ENCODE measurements at regions not wholly inside any gene's neighbourhood (a gene's known extent, or its start where the extent isn't known, plus 50 kb on each side); places are given as distances from the start of the nearest gene placed in this dataset.

- no peaks in the 10 kb centered on the region for H3K9me3 ChIP-seq (ENCODE audit: insufficient read depth in 2 of 2, low read depth in 1 of 2, low read length in 1 of 2)
- no peaks in the 10 kb centered on the region for H3K79me2 ChIP-seq (ENCODE audit: control insufficient read depth in 1 of 2, insufficient read depth in 2 of 2, low read length in 2 of 2)
- H4K5ac ChIP-seq (ENCODE audit: insufficient read length, low read depth, low read length), result no peak overlapping the region
- H2AFZ ChIP-seq (ENCODE audit: low read length), result no peak overlapping the region
- no peaks in the 10 kb centered on the region for H3K27me3 ChIP-seq (replicated peaks in 1 of 4; ENCODE audit: control insufficient read depth in 3 of 4, extremely low read depth in 1 of 4, insufficient read depth in 3 of 4, low read length in 3 of 4)
- DNase-seq (ENCODE audit: low read depth in 1 of 2, low spot score in 2 of 2), result no peak
- H4K20me1 ChIP-seq (replicated peaks in 1 of 2; ENCODE audit: control insufficient read depth in 1 of 2, insufficient read depth in 2 of 2, low read length in 2 of 2), result no peaks in the 10 kb centered on the region
- no peak overlapping the region for H3K9ac ChIP-seq (replicated peaks in 1 of 4; ENCODE audit: extremely low read depth in 1 of 4, low read depth in 3 of 4, low read length in 3 of 4)
- no peak overlapping the region for H2BK15ac ChIP-seq (ENCODE audit: low read length)
- H3K79me1 ChIP-seq (ENCODE audit: low read depth, low read length), result no peaks in the 10 kb centered on the region
- no peak overlapping the region for H2BK12ac ChIP-seq (ENCODE audit: low read depth, low read length)
- H2BK20ac ChIP-seq (ENCODE audit: low read length), result no peak overlapping the region
- no peak overlapping the region for H3K18ac ChIP-seq (ENCODE audit: extremely low read depth, low read length)
- H2AK5ac ChIP-seq (ENCODE audit: low read depth, low read length), result no peak overlapping the region
- no peak overlapping the region for H3K4me3 ChIP-seq (ENCODE audit: extremely low read depth in 1 of 4, insufficient read depth in 2 of 4, low read depth in 3 of 4, low read length in 4 of 4)
- no peak for TF ChIP-seq NRF1 (IDR thresholded peaks at IDR 0.05; ENCODE audit: low read depth, low read length)
- TF ChIP-seq JUND (IDR thresholded peaks at IDR 0.05; ENCODE audit: low read length), result no peak
- TF ChIP-seq RAD21 (IDR thresholded peaks at IDR 0.05 in 1 of 2, conservative IDR thresholded peaks at IDR 0.05 in 1 of 2; ENCODE audit: low read depth in 2 of 2, low read length in 2 of 2), result no peak
- TF ChIP-seq CHD2 (IDR thresholded peaks at IDR 0.05; ENCODE audit: low read length), result no peak
- no peak for TF ChIP-seq YY1 (IDR thresholded peaks at IDR 0.05; ENCODE audit: low read depth, low read length)
- no peak for TF ChIP-seq FOSL1 (IDR thresholded peaks at IDR 0.05; ENCODE audit: insufficient read depth, low read depth, low read length)
- TF ChIP-seq CTBP2 (IDR thresholded peaks at IDR 0.05; ENCODE audit: borderline replicate concordance, insufficient read depth, insufficient read length, low read length), result no peak
- TF ChIP-seq SUZ12 (IDR thresholded peaks at IDR 0.05; ENCODE audit: low read length), result no peak
- H2BK120ac ChIP-seq (replicated peaks; ENCODE audit: low read depth, low read length), result no peak overlapping the region
- no peak overlapping the region for H3K4ac ChIP-seq (replicated peaks; ENCODE audit: insufficient read length, low read depth, low read length)
- H3K27ac ChIP-seq (ENCODE audit: low read depth, low read length), result no peak overlapping the region
- H3K23me2 ChIP-seq (ENCODE audit: low read depth, low read length), result no peaks in the 10 kb centered on the region
- H2BK5ac ChIP-seq (ENCODE audit: low read depth, low read length), result no peak overlapping the region
- no peak overlapping the region for H4K8ac ChIP-seq (ENCODE audit: extremely low read depth, insufficient read depth, low read length)
- no peak for FAIRE-seq
- H3K23ac ChIP-seq (ENCODE audit: insufficient read length), result no peak overlapping the region
- ChIA-PET POLR2A (ENCODE audit: partially characterized antibody) (no interaction called here), CTCF (ENCODE audit: partially characterized antibody) (interaction anchor here (1.0 to 1.2 kb wide), 2 partner anchors 34 to 35 kb away, joined by 3 to 5 read pairs; no protein-coding TSS in a partner anchor)
- H3K14ac ChIP-seq (ENCODE audit: insufficient read length), result no peak overlapping the region
- WGBS, 2 experiments (ENCODE audit: extremely low coverage in 1 of 2, insufficient coverage in 1 of 2, insufficient read length in 1 of 2, insufficient replicate concordance in 2 of 2, low coverage in 1 of 2, low lambda C conversion rate in 2 of 2, missing lambda C conversion rate in 1 of 2), result 83% methylated on average over 5 of the region's 5 CpGs; no CpG with 5 or more reads in 1 of the 2 experiments
- no peak overlapping the region for H4K91ac ChIP-seq (replicated peaks; ENCODE audit: insufficient read length, low read length)
- H3K4me1 ChIP-seq (replicated peaks in 1 of 4; ENCODE audit: control insufficient read depth in 3 of 4, insufficient read depth in 4 of 4, low read length in 3 of 4), result 0 out of 7 replicates have a peak, but pooled peaks cover 0 to 2% (median 0%) of the 10 kb centered on the region in 4 experiments
- H3K4me2 ChIP-seq (ENCODE audit: insufficient read depth in 1 of 2, low read depth in 2 of 2, low read length in 2 of 2), result no peak overlapping the region
- no peaks in the 10 kb centered on the region for H3K36me3 ChIP-seq (ENCODE audit: control insufficient read depth in 2 of 4, insufficient read depth in 4 of 4, low read length in 3 of 4)
- H3K56ac ChIP-seq (replicated peaks; ENCODE audit: insufficient read length, low read depth, low read length), result no peak overlapping the region
Measured at GRCh38 chr16:73778887-73779286, 517.7 kb upstream of the PSMD7 start.

All from H1 (cell line).